ENCODE measurements at regions not wholly inside any gene's neighbourhood (a gene's known extent, or its start where the extent isn't known, plus 50 kb on each side); places are given as distances from the start of the nearest gene placed in this dataset.

- TF ChIP-seq CTCF (IDR thresholded peaks at IDR 0.05; ENCODE audit: insufficient read depth, low read length, severe bottlenecking): no peak
- DNase-seq (ENCODE audit: low read depth) (peak; percentile 5), FAIRE-seq (no peak)
- H3K27me3 ChIP-seq (ENCODE audit: control insufficient read depth, insufficient read depth, low read length): no peaks in the 10 kb centered on the region
- no peak overlapping the region for H3K4me3 ChIP-seq (ENCODE audit: low read depth, low read length)
- no peaks in the 10 kb centered on the region for H3K36me3 ChIP-seq (ENCODE audit: control insufficient read depth, insufficient read depth, low read length)
These were observed 764.9 kb upstream of the MBL2 start for GRCh38 chr10:53537508-53537907.

- no peak for FAIRE-seq
- TF ChIP-seq CTCF (IDR thresholded peaks at IDR 0.05; ENCODE audit: insufficient read depth, low read length, severe bottlenecking): no peak
- Histone ChIP-seq H3K4me3 (ENCODE audit: low read depth, low read length) (no peak overlapping the region), H3K27me3 (ENCODE audit: control insufficient read depth, insufficient read depth, low read length) (no peaks in the 10 kb centered on the region), H3K36me3 (ENCODE audit: control insufficient read depth, insufficient read depth, low read length) (no peaks in the 10 kb centered on the region)
- peak; percentile 26 for DNase-seq (ENCODE audit: low read depth)
These were observed 763.7 kb upstream of the MBL2 start for GRCh38 chr10:53536322-53536721.

GRCh38 chr10:53534428-53534827, 761.8 kb upstream of the MBL2 start:
- Histone ChIP-seq H3K27me3 (ENCODE audit: control insufficient read depth, insufficient read depth, low read length) (no peaks in the 10 kb centered on the region), H3K4me3 (ENCODE audit: low read depth, low read length) (no peak overlapping the region), H3K36me3 (ENCODE audit: control insufficient read depth, insufficient read depth, low read length) (no peaks in the 10 kb centered on the region)
- no peak for TF ChIP-seq CTCF (IDR thresholded peaks at IDR 0.05; ENCODE audit: insufficient read depth, low read length, severe bottlenecking)
- no peak for DNase-seq (ENCODE audit: low read depth)
- FAIRE-seq: no peak

- DNase-seq (ENCODE audit: low read depth) (no peak), FAIRE-seq (no peak)
- TF ChIP-seq CTCF (IDR thresholded peaks at IDR 0.05; ENCODE audit: insufficient read depth, low read length, severe bottlenecking): no peak
- Histone ChIP-seq H3K36me3 (ENCODE audit: control insufficient read depth, insufficient read depth, low read length) (no peaks in the 10 kb centered on the region), H3K4me3 (ENCODE audit: low read depth, low read length) (no peak overlapping the region), H3K27me3 (ENCODE audit: control insufficient read depth, insufficient read depth, low read length) (no peaks in the 10 kb centered on the region)
These were observed 756.4 kb upstream of the MBL2 start for GRCh38 chr10:53528974-53529373.

GRCh38 chr10:53521046-53521445, 748.5 kb upstream of the MBL2 start:
- DNase-seq (ENCODE audit: low read depth) (no peak), FAIRE-seq (no peak)

More at GRCh38 chr10:53521046-53521445, 748.5 kb upstream of the MBL2 start:
- no peak overlapping the region for H3K4me3 ChIP-seq (ENCODE audit: low read depth, low read length)
- no peaks in the 10 kb centered on the region for H3K36me3 ChIP-seq (ENCODE audit: control insufficient read depth, insufficient read depth, low read length)
- no peaks in the 10 kb centered on the region for H3K27me3 ChIP-seq (ENCODE audit: control insufficient read depth, insufficient read depth, low read length)
- TF ChIP-seq CTCF (IDR thresholded peaks at IDR 0.05; ENCODE audit: insufficient read depth, low read length, severe bottlenecking): no peak
